Osteoblast (primary cell): ENCODE measurements at regions not wholly inside any gene's neighbourhood (a gene's known extent, or its start where the extent isn't known, plus 50 kb on each side); places are given as distances from the start of the nearest gene placed in this dataset.
A peak's percentile ranks its signal among the peaks of the same experiment; 100 is the strongest.

Source experiments
- DNase-seq: peaks from one replicate; pipeline ENCODE4 v3.0.0; 2011; ENCODE audit warnings: low spot score, mixed read lengths; ENCODE audit not compliant: insufficient read length; ENCODE audit errors: missing footprints
- H2AFZ ChIP-seq: 2 replicates; pipeline ENCODE4 v1.6.0; 2011; ENCODE audit warnings: mild to moderate bottlenecking, low read length
- H3K27ac ChIP-seq: 2 replicates; pipeline ENCODE4 v1.5.1; 2011; ENCODE audit warnings: mild to moderate bottlenecking, low read depth, low read length, moderate library complexity
- H3K27me3 ChIP-seq: 2 replicates; pipeline ENCODE4 v1.6.0; 2012; ENCODE audit warnings: mild to moderate bottlenecking, control low read depth, inconsistent platforms, low read length, moderate library complexity; ENCODE audit not compliant: insufficient read depth
- H3K36me3 ChIP-seq: 2 replicates; pipeline ENCODE4 v1.5.1; 2011; ENCODE audit warnings: mild to moderate bottlenecking, low read length, control low read depth, moderate library complexity; ENCODE audit not compliant: insufficient read depth
- H3K4me1 ChIP-seq: 2 replicates; pipeline ENCODE4 v1.5.1; 2011; ENCODE audit warnings: mild to moderate bottlenecking, low read length, control low read depth, moderate library complexity; ENCODE audit not compliant: insufficient read depth
- H3K4me2 ChIP-seq: 2 replicates; pipeline ENCODE4 v1.6.0; 2011; ENCODE audit warnings: mild to moderate bottlenecking, low read length; ENCODE audit not compliant: insufficient read depth
- H3K4me3 ChIP-seq: fragments of 200-600 bp; sonication (generic); 3 replicates; pipeline ENCODE4 v1.5.1; 2012; ENCODE audit warnings: mild to moderate bottlenecking, low read length, inconsistent platforms; ENCODE audit not compliant: insufficient read depth
- H3K79me2 ChIP-seq: 2 replicates; pipeline ENCODE4 v1.6.0; 2012; ENCODE audit warnings: mild to moderate bottlenecking, low read length, control low read depth, inconsistent platforms; ENCODE audit not compliant: insufficient read depth
- H3K9me3 ChIP-seq: 2 replicates; pipeline ENCODE4 v1.5.1; 2011; ENCODE audit warnings: low read depth, low read length, control low read depth
- H4K20me1 ChIP-seq: 2 replicates; pipeline ENCODE4 v1.6.0; 2012; ENCODE audit warnings: mild to moderate bottlenecking, low read length, control low read depth; ENCODE audit not compliant: insufficient read depth
- TF ChIP-seq, protein P1 (sequence below): IDR thresholded peaks from 2 replicates; pipeline ENCODE4 v1.5.1; 2011; ENCODE audit warnings: mild to moderate bottlenecking, low read depth, low read length, moderate library complexity; ENCODE audit errors: extremely low read depth

GRCh38 chr5:143687604-143688003 lies 124.4 kb upstream of the HMHB1 start:
- no peaks in the 10 kb centered on the region for H3K27me3 ChIP-seq
- no peak overlapping the region for H2AFZ ChIP-seq
- H3K36me3 ChIP-seq = no peaks in the 10 kb centered on the region
- DNase-seq = no peak
- no peak overlapping the region for H3K4me2 ChIP-seq
- no peaks in the 10 kb centered on the region for H3K9me3 ChIP-seq
- no peaks in the 10 kb centered on the region for H4K20me1 ChIP-seq
- no peak overlapping the region for H3K27ac ChIP-seq
- H3K4me3 ChIP-seq = no peak overlapping the region
- H3K4me1 ChIP-seq = peaks cover 3% of the 10 kb centered on the region
- TF ChIP-seq, protein P1, sequence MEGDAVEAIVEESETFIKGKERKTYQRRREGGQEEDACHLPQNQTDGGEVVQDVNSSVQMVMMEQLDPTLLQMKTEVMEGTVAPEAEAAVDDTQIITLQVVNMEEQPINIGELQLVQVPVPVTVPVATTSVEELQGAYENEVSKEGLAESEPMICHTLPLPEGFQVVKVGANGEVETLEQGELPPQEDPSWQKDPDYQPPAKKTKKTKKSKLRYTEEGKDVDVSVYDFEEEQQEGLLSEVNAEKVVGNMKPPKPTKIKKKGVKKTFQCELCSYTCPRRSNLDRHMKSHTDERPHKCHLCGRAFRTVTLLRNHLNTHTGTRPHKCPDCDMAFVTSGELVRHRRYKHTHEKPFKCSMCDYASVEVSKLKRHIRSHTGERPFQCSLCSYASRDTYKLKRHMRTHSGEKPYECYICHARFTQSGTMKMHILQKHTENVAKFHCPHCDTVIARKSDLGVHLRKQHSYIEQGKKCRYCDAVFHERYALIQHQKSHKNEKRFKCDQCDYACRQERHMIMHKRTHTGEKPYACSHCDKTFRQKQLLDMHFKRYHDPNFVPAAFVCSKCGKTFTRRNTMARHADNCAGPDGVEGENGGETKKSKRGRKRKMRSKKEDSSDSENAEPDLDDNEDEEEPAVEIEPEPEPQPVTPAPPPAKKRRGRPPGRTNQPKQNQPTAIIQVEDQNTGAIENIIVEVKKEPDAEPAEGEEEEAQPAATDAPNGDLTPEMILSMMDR = no peak
- no peaks in the 10 kb centered on the region for H3K79me2 ChIP-seq

- H3K27me3 ChIP-seq = no peaks in the 10 kb centered on the region
- H3K4me1 ChIP-seq = peaks cover 15% of the 10 kb centered on the region
- no peak for DNase-seq
- no peak overlapping the region for H2AFZ ChIP-seq
- H3K9me3 ChIP-seq = no peaks in the 10 kb centered on the region
- no peaks in the 10 kb centered on the region for H3K79me2 ChIP-seq
- H4K20me1 ChIP-seq = no peaks in the 10 kb centered on the region
- TF ChIP-seq, protein P1 = peak; percentile 62
- H3K4me3 ChIP-seq = no peak overlapping the region
- no peaks in the 10 kb centered on the region for H3K36me3 ChIP-seq
- H3K4me2 ChIP-seq = no peak overlapping the region
- no peak overlapping the region for H3K27ac ChIP-seq
These were observed 126.6 kb upstream of the HMHB1 start for GRCh38 chr5:143685246-143685815.

- H3K4me2 ChIP-seq = no peak overlapping the region
- no peaks in the 10 kb centered on the region for H3K27me3 ChIP-seq
- TF ChIP-seq, protein P1 = no peak
- no peaks in the 10 kb centered on the region for H4K20me1 ChIP-seq
- no peak overlapping the region for H3K27ac ChIP-seq
- no peak overlapping the region for H2AFZ ChIP-seq
- H3K4me1 ChIP-seq = peaks cover 23% of the 10 kb centered on the region
- H3K4me3 ChIP-seq = no peak overlapping the region
- no peaks in the 10 kb centered on the region for H3K9me3 ChIP-seq
- DNase-seq = no peak
- H3K36me3 ChIP-seq = no peaks in the 10 kb centered on the region
- H3K79me2 ChIP-seq = no peaks in the 10 kb centered on the region
These were observed 128.5 kb upstream of the HMHB1 start for GRCh38 chr5:143683459-143683858.

DNA sequence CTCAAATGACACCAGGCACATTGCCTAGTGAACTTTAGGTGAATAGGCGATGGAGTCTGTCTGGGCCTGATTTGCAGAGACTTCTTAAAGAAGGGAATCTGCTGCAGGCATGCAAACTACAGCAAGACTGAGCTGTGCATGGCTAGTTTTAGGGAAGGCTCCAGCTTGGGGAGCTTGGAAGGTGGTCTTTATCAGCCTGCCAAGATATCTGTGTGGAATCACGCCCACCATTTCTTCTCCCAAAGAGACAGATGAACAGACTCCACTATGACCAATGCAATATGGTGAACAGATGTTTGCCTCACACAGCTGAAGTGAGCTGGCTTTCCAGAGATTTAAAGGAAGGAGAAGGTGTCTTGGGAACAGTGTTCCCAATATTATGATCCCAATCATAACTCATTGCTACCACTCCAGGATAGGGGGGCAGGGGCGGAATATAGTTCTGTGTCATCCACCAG lies 129.0 kb upstream of the HMHB1 start:
- Histone ChIP-seq H3K79me2 (no peaks in the 10 kb centered on the region), H2AFZ (no peak overlapping the region), H3K4me1 (peaks cover 23% of the 10 kb centered on the region), H3K27me3 (no peaks in the 10 kb centered on the region), H3K27ac (no peak overlapping the region), H3K4me2 (no peak overlapping the region), H3K9me3 (no peaks in the 10 kb centered on the region), H4K20me1 (no peaks in the 10 kb centered on the region), H3K4me3 (no peak overlapping the region), H3K36me3 (no peaks in the 10 kb centered on the region)
- TF ChIP-seq, protein P1 = no peak
- DNase-seq = no peak
